DMS53 treated with DMSO at 0.1 percent for 48 hours (cell line): ENCODE measurements at regions not wholly inside any gene's neighbourhood (a gene's known extent, or its start where the extent isn't known, plus 50 kb on each side); places are given as distances from the start of the nearest gene placed in this dataset.

Source experiments
- DNase-seq: peaks from one replicate; lab custom pipeline; 2025; ENCODE audit not compliant: unreplicated experiment; lab: John Stamatoyannopoulos, UW

DNA sequence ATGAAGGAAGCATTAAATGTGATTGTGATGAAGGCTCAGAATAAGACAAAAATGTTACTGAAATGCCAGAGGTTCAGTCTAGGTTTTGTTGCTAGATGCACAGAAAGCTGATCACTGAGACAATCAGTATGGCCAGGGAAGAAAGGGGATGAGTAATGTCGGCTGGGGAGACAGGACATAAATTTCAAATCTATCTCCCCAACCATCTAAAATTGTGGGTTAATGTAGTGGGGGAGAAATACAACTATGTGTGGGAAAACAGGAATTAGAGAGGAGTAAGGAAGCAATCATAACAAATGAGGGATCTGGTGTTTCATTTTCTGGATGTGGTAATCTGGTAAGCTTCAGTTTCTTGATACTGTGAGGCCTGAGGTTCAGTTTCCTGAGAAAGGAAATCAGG lies 1111.0 kb downstream of the XPNPEP1 start:
- DNase-seq: no peak

- DNase-seq: no peak
These were observed 1115.1 kb downstream of the XPNPEP1 start for GRCh38 chr10:108808228-108808627.

- DNase-seq: no peak
These were observed 1121.4 kb downstream of the XPNPEP1 start for GRCh38 chr10:108801775-108802517.

GRCh38 chr10:108801220-108801619 lies 1122.1 kb downstream of the XPNPEP1 start:
- no peak for DNase-seq

DNA sequence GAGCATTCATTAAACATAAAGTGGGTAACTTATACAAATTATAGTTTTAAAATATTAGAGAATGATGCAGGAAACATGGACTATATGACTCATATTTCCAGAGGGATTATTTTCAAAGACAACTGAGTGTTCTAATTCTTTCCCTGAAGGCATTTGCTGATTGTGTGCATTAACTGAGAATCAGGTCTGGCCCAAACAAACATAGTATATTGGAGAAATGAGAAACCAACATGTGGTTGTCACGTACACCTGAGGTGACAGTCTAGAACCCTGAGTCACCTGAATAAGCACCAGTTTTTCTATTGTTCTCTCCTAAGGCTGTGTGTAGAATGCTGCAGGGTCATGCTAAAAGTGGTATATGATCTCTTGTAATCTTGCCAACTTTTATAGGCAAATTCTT lies 1125.7 kb downstream of the XPNPEP1 start:
- no peak for DNase-seq

GRCh38 chr10:108791794-108792474 lies 1131.4 kb downstream of the XPNPEP1 start:
- DNase-seq: no peak

- DNase-seq: no peak
These were observed 1132.3 kb downstream of the XPNPEP1 start for GRCh38 chr10:108791030-108791429.

DNA sequence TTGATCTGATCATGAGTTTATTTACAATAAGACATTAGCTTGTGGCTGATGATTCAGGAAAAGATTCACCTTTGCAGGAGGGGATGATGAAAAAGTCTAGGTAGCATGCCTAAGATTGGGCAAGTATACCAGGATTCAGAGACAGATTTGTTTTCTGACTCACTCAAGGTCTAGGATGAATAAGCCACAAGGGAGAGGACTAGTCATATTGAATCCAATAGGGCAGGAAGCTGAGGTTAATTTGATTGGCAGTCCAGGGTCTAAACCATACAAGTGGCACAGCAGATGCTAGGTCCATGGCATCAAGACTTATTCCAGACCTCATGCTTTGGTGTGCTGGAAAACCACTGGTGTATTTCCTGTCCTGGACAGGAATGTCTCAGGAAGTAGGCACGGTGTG lies 1133.4 kb downstream of the XPNPEP1 start:
- no peak for DNase-seq

DNA sequence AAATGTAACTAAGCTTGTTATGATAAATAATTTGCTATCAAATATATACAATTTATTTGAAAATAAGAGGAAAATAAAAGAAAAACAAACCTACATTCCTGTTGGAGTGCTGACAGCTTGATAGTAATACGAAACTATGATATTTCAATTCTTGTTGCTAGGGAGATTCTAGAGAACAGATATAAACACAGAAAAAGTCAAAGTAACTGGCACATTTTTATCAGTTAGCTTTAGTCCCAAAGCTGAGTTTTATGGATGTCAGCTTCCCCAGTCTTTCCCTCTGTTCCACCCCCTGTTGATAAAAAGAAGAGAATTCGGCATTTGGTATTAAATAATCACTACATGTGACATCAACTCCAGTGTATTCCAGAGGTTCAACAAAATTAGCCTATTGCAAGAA lies 1134.0 kb downstream of the XPNPEP1 start:
- DNase-seq: no peak

GRCh38 chr10:108788891-108789290 lies 1134.4 kb downstream of the XPNPEP1 start:
- DNase-seq: no peak

GRCh38 chr10:108787932-108788331 lies 1135.4 kb downstream of the XPNPEP1 start:
- DNase-seq: no peak

DNA sequence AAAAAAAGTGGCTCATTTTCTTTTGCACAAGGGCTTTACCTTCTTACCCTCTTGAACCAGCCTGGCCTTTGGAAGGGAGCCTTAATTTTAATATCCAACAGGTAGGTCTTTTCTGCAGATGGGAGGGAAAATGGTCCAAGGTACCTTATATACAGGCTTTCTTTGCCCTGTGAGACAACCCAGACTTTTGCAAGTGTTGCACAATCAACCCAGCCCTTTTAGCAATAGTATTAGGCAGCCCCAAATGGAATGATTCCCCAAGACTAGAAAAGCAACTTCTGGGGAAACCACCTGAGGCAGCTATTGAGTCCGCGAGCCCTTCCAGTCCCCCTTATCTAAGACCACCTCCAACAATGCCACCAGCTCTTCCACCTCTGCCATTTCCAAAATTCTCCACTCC lies 1138.3 kb downstream of the XPNPEP1 start:
- no peak for DNase-seq

GRCh38 chr10:108784534-108784933 lies 1138.8 kb downstream of the XPNPEP1 start:
- no peak for DNase-seq

- DNase-seq: peak; percentile 70
These were observed 1139.4 kb downstream of the XPNPEP1 start for GRCh38 chr10:108783897-108784296.

- no peak for DNase-seq
These were observed 1140.9 kb downstream of the XPNPEP1 start for GRCh38 chr10:108782411-108782810.

GRCh38 chr10:108779501-108779900 lies 1143.8 kb downstream of the XPNPEP1 start:
- no peak for DNase-seq

GRCh38 chr10:108775911-108776475 lies 1147.3 kb downstream of the XPNPEP1 start:
- no peak for DNase-seq

DNA sequence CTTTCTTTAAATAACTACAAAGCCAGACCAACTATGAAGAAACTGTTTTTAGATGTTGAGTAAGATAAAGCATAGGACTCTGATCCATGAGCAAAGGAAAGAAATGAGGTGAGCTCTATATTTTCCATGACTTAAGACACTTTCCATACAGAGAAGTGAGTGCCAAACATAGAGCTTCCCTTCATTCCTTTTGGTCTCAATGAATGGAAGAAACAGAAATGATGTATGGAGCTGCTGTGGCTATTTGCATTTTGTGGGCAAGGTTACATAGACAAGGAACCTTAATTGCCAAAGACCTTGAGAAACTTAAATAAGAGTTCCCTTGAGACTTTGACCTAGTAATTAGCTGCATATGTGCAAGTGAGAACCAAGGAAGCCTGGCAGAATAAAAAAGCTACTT lies 1152.2 kb downstream of the XPNPEP1 start:
- DNase-seq: no peak

- no peak for DNase-seq
These were observed 1157.5 kb downstream of the XPNPEP1 start for GRCh38 chr10:108765794-108766193.

DNA sequence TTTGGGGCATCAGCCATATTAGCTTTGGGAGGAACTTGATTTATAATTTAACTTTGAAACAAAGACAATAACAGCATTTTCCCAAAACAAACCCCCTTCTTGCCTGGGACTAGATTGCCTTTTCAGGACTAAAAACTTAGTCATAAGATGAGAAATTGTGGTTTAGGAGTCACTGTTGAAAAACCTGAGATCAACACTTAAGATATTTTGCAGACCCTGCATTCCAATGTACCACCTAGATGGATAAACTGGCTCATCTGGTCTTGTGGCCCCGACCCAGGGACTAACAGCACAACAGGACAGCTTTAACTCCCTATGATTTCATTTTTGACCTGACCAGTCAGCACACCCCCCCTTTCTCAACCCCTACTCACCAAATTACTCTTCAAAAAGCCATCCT lies 1165.4 kb downstream of the XPNPEP1 start:
- DNase-seq: no peak

DNA sequence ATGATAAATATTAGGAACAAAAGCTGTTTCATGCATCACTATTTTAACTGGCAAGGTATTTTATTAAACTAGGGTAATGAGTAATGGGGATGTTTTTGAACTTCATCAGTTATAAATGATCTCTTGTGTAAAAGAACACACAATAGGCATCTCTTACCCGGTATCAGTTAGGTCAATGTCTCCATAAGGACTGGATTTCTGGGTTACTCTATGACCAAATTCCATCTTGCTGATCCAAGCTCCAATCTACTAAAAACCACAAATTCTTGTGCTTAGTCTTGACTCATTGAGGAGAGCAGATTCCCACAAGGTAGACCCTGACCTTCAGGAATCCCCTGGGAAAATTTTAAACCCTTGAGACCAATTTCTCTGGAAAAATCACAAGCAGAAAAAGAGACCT lies 1167.7 kb downstream of the XPNPEP1 start:
- DNase-seq: no peak

DNA sequence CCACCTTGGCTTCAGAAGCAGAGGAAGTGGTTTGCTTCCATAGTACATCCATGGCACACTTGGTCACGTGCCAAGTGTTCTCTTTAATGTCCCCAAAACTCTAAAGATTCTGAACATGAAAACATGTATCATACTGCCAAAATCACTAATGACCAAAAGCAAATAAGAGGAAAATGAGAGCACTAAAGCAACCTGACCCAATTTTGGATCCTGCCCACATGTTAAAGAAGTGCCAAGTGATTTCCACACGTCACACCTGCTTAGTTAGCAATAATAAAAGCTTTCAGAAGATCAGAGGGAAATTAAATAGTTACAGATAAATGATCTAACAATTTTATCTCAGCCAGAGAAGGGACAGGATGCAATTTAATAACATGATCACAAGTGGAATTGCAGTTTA lies 1170.0 kb downstream of the XPNPEP1 start:
- DNase-seq: no peak
